Ishikawa (cell line): ENCODE measurements at regions not wholly inside any gene's neighbourhood (a gene's known extent, or its start where the extent isn't known, plus 50 kb on each side); places are given as distances from the start of the nearest gene placed in this dataset.

Experiments used
- CEBPB ChIP-seq: IDR thresholded peaks from 2 replicates; pipeline ENCODE4 v1.6.1; 2012
- CREB1 ChIP-seq: IDR thresholded peaks from 2 replicates; pipeline ENCODE4 v1.6.1; 2012; ENCODE audit warnings: low read depth
- EGR1 ChIP-seq: IDR thresholded peaks from 2 replicates; pipeline ENCODE4 v1.6.1; 2012
- EP300 ChIP-seq: IDR thresholded peaks from 2 replicates; pipeline ENCODE4 v1.6.1; 2012; ENCODE audit warnings: borderline replicate concordance
- FOXM1 ChIP-seq: IDR thresholded peaks from 2 replicates; pipeline ENCODE4 v1.6.1; 2012; ENCODE audit warnings: low read depth, borderline replicate concordance
- NFIC ChIP-seq: IDR thresholded peaks from 2 replicates; pipeline ENCODE4 v1.6.1; 2012
- RAD21 ChIP-seq: IDR thresholded peaks from 2 replicates; pipeline ENCODE4 v1.6.1; 2012; ENCODE audit warnings: low read depth
- REST ChIP-seq: IDR thresholded peaks from 2 replicates; pipeline ENCODE4 v1.6.1; 2012; ENCODE audit warnings: low read depth, mild to moderate bottlenecking
- TAF1 ChIP-seq: IDR thresholded peaks from 2 replicates; pipeline ENCODE4 v1.6.1; 2012; ENCODE audit warnings: low read depth, mild to moderate bottlenecking
- TCF12 ChIP-seq: IDR thresholded peaks from 2 replicates; pipeline ENCODE4 v1.6.1; 2012; ENCODE audit warnings: low read depth
- TEAD4 ChIP-seq: IDR thresholded peaks from 2 replicates; pipeline ENCODE4 v1.6.1; 2012
- USF1 ChIP-seq: IDR thresholded peaks from 2 replicates; pipeline ENCODE4 v1.6.1; 2012
- YY1 ChIP-seq: IDR thresholded peaks from 2 replicates; pipeline ENCODE4 v1.6.1; 2012; ENCODE audit warnings: low read depth
- ZBTB7A ChIP-seq: IDR thresholded peaks from 2 replicates; pipeline ENCODE4 v1.6.1; 2012; ENCODE audit warnings: low read depth
- TF ChIP-seq, protein P1 (sequence below): IDR thresholded peaks from 2 replicates; pipeline ENCODE4 v1.6.1; 2012

- no peak for TF ChIP-seq TCF12
- TF ChIP-seq NFIC = no peak
- no peak for TF ChIP-seq TEAD4
- no peak for TF ChIP-seq REST
- TF ChIP-seq, protein P1, sequence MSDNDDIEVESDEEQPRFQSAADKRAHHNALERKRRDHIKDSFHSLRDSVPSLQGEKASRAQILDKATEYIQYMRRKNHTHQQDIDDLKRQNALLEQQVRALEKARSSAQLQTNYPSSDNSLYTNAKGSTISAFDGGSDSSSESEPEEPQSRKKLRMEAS = no peak
- TF ChIP-seq TAF1 = no peak
- no peak for TF ChIP-seq EGR1
- TF ChIP-seq YY1 = no peak
- no peak for TF ChIP-seq FOXM1
- no peak for TF ChIP-seq EP300
- TF ChIP-seq CEBPB = no peak
- TF ChIP-seq ZBTB7A = no peak
- TF ChIP-seq RAD21 = no peak
- no peak for TF ChIP-seq CREB1
These were observed 134.4 kb upstream of the SLC38A2 start for GRCh38 chr12:46506961-46507360.

- no peak for TF ChIP-seq TAF1
- TF ChIP-seq YY1 = no peak
- TF ChIP-seq EGR1 = no peak
- TF ChIP-seq, protein P1 = no peak
- no peak for TF ChIP-seq TCF12
- no peak for TF ChIP-seq RAD21
- TF ChIP-seq USF1 = no peak
- TF ChIP-seq EP300 = no peak
- no peak for TF ChIP-seq REST
These were observed 133.6 kb upstream of the SLC38A2 start for GRCh38 chr12:46506198-46506597.

DNA sequence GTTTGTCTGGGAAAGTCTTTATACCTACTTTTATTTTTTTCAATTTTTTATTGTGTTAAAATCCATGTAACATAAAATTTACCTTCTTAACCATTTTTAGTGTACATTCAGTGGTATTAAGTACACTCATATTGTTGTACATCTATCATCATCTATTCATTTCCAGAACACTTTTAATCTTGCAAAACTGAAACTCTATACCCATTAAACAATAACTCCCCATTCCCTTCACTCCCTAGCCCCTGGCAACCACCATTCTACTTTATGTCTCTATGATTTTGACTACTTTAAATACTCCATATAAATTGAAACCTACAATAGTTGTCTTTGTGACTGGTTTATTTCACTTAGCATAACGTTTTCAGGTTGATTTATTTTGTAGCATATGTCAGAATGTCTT lies 131.9 kb upstream of the SLC38A2 start:
- TF ChIP-seq EGR1 (no peak), CREB1 (no peak), YY1 (no peak), ZBTB7A (no peak), TAF1 (no peak), CEBPB (no peak), NFIC (no peak), USF1 (no peak), REST (no peak), FOXM1 (no peak), EP300 (no peak), TEAD4 (no peak)

DNA sequence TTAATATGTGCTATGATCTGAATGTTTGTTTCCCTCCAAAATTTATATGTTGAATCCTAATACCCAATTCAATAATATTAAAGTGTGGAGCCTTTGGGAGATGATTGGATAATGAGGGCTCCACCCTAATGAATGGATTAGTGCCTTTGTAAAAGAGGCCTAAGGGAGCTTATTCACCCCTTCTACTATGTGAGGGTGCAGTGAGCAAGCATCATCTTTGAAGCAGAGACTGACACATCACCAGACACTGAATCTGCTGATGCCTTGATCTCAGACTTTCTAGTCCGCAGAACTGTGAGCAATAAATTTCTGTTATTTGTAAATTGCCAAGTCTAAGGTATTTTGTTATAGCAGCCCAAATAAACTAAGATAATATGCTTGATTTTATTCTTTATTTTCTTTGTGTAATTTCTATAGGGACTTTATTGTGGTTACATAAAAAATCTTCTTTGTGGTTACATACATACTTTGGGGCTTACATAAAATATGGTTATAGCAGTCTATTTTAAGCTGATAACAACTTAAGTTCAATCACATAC lies 131.1 kb upstream of the SLC38A2 start:
- no peak for TF ChIP-seq EGR1
- no peak for TF ChIP-seq REST
- TF ChIP-seq TEAD4 = no peak
- TF ChIP-seq, protein P1 = no peak
- TF ChIP-seq CEBPB = no peak
- no peak for TF ChIP-seq CREB1
- TF ChIP-seq NFIC = no peak
- no peak for TF ChIP-seq USF1
- TF ChIP-seq TCF12 = no peak
- TF ChIP-seq RAD21 = no peak
- no peak for TF ChIP-seq EP300
- TF ChIP-seq YY1 = no peak
- TF ChIP-seq TAF1 = no peak
